ENCODE measurements at regions not wholly inside any gene's neighbourhood (a gene's known extent, or its start where the extent isn't known, plus 50 kb on each side); places are given as distances from the start of the nearest gene placed in this dataset.

DNA sequence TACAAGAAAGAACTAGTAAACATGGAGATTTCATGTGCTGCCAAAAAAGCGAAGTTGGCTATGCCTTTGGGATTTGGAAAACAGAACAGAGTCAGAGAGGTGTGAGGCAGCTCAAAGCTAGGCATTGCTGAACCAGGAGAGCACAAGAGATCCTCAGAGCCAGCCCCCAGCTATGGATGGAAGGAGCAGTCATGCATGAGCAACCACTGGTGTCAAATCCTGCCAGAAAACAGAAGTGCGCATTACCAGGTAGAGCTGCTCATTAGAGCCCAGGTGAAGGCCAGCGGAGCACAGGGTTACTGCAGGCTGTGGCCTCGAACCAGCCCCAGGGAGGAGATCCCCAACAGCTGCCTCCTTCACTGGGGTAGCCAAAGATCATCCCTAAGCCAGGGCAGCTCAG is 173.2 kb upstream of the KIAA1217 start:
- TF ChIP-seq, protein P1, sequence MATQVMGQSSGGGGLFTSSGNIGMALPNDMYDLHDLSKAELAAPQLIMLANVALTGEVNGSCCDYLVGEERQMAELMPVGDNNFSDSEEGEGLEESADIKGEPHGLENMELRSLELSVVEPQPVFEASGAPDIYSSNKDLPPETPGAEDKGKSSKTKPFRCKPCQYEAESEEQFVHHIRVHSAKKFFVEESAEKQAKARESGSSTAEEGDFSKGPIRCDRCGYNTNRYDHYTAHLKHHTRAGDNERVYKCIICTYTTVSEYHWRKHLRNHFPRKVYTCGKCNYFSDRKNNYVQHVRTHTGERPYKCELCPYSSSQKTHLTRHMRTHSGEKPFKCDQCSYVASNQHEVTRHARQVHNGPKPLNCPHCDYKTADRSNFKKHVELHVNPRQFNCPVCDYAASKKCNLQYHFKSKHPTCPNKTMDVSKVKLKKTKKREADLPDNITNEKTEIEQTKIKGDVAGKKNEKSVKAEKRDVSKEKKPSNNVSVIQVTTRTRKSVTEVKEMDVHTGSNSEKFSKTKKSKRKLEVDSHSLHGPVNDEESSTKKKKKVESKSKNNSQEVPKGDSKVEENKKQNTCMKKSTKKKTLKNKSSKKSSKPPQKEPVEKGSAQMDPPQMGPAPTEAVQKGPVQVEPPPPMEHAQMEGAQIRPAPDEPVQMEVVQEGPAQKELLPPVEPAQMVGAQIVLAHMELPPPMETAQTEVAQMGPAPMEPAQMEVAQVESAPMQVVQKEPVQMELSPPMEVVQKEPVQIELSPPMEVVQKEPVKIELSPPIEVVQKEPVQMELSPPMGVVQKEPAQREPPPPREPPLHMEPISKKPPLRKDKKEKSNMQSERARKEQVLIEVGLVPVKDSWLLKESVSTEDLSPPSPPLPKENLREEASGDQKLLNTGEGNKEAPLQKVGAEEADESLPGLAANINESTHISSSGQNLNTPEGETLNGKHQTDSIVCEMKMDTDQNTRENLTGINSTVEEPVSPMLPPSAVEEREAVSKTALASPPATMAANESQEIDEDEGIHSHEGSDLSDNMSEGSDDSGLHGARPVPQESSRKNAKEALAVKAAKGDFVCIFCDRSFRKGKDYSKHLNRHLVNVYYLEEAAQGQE (IDR thresholded peaks at IDR 0.05; ENCODE audit: insufficient read depth in 1 of 2, low read depth in 2 of 2, low read length in 2 of 2): no peak
- TF ChIP-seq POLR2AphosphoS5 (IDR thresholded peaks at IDR 0.05; ENCODE audit: low read depth, low read length): no peak
- no peak for TF ChIP-seq TAF1 (IDR thresholded peaks at IDR 0.05; ENCODE audit: borderline replicate concordance, insufficient read depth, low read length)
- TF ChIP-seq SIN3A (IDR thresholded peaks at IDR 0.05; ENCODE audit: borderline replicate concordance, insufficient read depth, low read length): no peak
- no peak for TF ChIP-seq FOXP2 (optimal IDR thresholded peaks at IDR 0.05; ENCODE audit: borderline replicate concordance, extremely low read depth, extremely low read length, insufficient read depth)

DNA sequence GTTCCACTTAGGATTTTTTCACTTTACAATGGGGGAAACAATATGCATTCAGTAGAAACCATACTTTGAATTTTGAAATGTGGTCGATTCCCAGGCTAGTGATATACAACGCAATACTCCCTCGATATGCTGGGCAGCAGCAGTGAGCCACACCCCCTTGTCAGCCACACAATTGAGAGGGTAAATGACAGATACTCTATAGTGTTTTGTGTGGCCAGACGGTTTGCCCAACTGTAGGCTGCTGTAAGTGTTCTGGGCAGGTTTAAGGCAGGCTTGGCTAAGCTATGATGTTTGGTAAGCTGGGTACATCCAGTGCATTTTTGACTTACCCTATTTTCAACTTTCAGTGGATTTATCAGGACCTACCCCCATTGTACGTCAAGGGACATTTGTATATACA is 169.6 kb upstream of the KIAA1217 start:
- TF ChIP-seq SIN3A (IDR thresholded peaks at IDR 0.05; ENCODE audit: borderline replicate concordance, insufficient read depth, low read length) (no peak), TAF1 (IDR thresholded peaks at IDR 0.05; ENCODE audit: borderline replicate concordance, insufficient read depth, low read length) (no peak), POLR2AphosphoS5 (IDR thresholded peaks at IDR 0.05; ENCODE audit: low read depth, low read length) (no peak), FOXP2 (optimal IDR thresholded peaks at IDR 0.05; ENCODE audit: borderline replicate concordance, extremely low read depth, extremely low read length, insufficient read depth) (no peak)
- TF ChIP-seq, protein P1 (IDR thresholded peaks at IDR 0.05; ENCODE audit: insufficient read depth in 1 of 2, low read depth in 2 of 2, low read length in 2 of 2): no peak

DNA sequence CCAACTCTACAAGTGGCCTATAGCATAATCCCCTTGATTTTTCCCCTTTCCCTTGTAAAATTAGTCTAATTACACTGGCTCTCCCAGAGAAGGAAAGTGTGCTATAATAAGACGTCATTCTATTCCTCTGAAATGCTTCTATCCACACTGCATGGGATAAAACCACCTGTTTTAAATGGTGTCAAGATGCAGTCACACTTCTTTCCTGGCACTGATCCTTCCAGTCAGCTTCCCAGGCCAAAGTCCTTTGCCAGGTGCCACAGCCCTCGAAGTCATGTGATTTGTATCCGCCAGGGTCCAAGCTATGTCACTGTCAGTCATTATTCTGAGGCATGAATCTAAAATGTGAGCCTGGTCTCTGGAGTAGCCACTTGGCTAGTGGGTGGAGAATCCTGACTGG is 169.0 kb upstream of the KIAA1217 start:
- no peak for TF ChIP-seq SIN3A (IDR thresholded peaks at IDR 0.05; ENCODE audit: borderline replicate concordance, insufficient read depth, low read length)
- TF ChIP-seq FOXP2 (optimal IDR thresholded peaks at IDR 0.05; ENCODE audit: borderline replicate concordance, extremely low read depth, extremely low read length, insufficient read depth): no peak
- TF ChIP-seq, protein P1 (IDR thresholded peaks at IDR 0.05; ENCODE audit: insufficient read depth in 1 of 2, low read depth in 2 of 2, low read length in 2 of 2): no peak
- no peak for TF ChIP-seq TAF1 (IDR thresholded peaks at IDR 0.05; ENCODE audit: borderline replicate concordance, insufficient read depth, low read length)
- TF ChIP-seq POLR2AphosphoS5 (IDR thresholded peaks at IDR 0.05; ENCODE audit: low read depth, low read length): no peak

DNA sequence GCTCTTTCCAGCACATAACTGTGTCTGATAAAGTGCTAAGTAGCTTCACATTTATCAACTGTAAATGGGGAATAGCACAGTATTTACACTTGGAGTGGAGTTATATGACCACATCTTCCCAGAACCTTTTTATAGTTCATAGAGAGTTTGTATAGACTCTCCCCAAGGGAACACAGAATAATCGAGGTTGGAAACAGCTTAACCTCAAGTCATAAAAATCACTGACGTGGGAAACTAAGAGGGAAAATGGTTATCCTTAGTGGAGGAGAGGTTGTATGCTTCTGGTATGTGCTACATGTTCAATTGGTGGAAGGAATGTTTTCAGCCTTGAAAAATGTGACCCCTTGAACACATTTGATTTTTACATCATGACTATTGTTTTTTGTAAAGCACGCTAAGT is 167.9 kb upstream of the KIAA1217 start:
- TF ChIP-seq FOXP2 (optimal IDR thresholded peaks at IDR 0.05; ENCODE audit: borderline replicate concordance, extremely low read depth, extremely low read length, insufficient read depth) (no peak), TAF1 (IDR thresholded peaks at IDR 0.05; ENCODE audit: borderline replicate concordance, insufficient read depth, low read length) (no peak), SIN3A (IDR thresholded peaks at IDR 0.05; ENCODE audit: borderline replicate concordance, insufficient read depth, low read length) (no peak), POLR2AphosphoS5 (IDR thresholded peaks at IDR 0.05; ENCODE audit: low read depth, low read length) (no peak)
- TF ChIP-seq, protein P1 (IDR thresholded peaks at IDR 0.05; ENCODE audit: insufficient read depth in 1 of 2, low read depth in 2 of 2, low read length in 2 of 2): no peak

DNA sequence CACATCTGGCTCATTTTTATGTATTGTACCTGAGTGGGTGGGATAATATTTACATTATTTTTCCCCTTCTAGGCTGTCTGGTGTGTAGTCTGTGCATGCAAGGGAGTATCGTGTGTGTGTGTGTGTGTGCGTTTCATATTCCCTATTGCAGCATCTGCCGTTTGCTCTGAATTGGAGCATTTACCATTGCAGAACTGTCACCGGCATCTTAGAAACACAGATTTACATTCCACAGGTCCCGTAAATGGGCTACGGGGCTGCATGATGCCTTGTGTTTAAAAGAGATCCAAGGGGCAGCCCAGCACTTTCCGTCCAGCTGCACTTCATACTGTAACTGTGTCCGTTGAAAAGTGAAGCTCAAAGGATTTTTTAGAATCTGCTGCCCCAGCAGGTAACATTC is 167.1 kb upstream of the KIAA1217 start:
- TF ChIP-seq, protein P1 (IDR thresholded peaks at IDR 0.05; ENCODE audit: insufficient read depth in 1 of 2, low read depth in 2 of 2, low read length in 2 of 2): no peak
- TF ChIP-seq TAF1 (IDR thresholded peaks at IDR 0.05; ENCODE audit: borderline replicate concordance, insufficient read depth, low read length) (no peak), FOXP2 (optimal IDR thresholded peaks at IDR 0.05; ENCODE audit: borderline replicate concordance, extremely low read depth, extremely low read length, insufficient read depth) (no peak), POLR2AphosphoS5 (IDR thresholded peaks at IDR 0.05; ENCODE audit: low read depth, low read length) (no peak), SIN3A (IDR thresholded peaks at IDR 0.05; ENCODE audit: borderline replicate concordance, insufficient read depth, low read length) (no peak)
